MV-4-11 (cell line): ENCODE measurements at regions not wholly inside any gene's neighbourhood (a gene's known extent, or its start where the extent isn't known, plus 50 kb on each side); places are given as distances from the start of the nearest gene placed in this dataset.

ENCODE experiments used
- DNase-seq: peaks from one replicate; lab custom pipeline; 2025; lab: John Stamatoyannopoulos, UW

DNA sequence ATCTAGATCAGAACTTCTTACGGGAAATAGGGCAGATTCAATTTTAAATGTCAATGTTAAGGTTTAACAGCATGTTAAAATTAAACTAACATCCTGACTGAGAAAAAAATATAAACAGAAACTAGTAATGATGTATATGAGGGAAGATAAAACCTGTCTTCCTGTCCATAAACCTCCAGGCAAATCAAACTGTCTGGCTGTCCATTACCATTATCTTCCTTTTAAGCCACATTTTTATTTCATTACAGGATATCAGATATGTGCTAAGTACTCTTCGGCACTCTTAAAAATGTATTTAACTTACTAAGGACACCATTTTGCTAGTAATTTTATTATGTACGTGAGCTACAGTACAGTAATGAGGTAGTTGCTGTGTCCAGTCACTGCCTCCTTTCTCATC is 1461.7 kb upstream of the ALCAM start:
- no peak for DNase-seq

DNA sequence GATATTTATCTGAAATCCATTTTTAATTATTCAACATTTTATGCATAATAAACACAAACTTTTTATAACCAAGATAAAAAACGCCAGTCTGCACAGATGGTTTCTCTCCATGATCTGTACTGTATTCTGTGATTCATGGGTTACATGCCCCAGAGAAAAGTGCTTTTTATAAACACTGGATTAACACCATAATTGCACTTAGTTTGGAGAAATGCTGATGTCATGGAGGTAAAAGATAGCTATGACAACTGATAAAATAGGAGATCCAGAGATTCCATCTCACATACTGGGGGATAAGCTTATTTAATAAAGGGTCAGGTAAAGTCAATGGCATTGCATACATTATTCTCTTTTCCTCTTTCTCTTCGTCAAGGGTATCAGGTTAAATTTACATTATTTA is 1460.4 kb upstream of the ALCAM start:
- DNase-seq: no peak

DNA sequence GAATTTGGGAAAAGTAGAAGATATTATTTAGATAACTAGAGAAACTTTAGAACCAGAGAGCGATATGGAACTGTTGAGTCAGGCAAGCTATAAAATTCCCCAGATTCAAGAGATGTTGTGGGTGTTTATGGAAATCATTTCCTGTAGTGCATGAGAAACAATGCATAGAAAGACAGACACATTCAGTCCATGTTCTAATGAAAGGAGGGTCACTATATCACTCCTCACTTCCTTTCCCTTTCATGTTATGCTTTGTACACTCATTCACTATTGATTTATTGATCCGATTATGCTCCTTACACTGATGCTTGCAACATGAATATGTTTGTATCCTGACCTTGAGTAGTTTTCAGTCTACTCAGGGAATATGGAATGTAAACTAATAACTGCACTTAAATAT is 1459.9 kb upstream of the ALCAM start:
- no peak for DNase-seq

DNA sequence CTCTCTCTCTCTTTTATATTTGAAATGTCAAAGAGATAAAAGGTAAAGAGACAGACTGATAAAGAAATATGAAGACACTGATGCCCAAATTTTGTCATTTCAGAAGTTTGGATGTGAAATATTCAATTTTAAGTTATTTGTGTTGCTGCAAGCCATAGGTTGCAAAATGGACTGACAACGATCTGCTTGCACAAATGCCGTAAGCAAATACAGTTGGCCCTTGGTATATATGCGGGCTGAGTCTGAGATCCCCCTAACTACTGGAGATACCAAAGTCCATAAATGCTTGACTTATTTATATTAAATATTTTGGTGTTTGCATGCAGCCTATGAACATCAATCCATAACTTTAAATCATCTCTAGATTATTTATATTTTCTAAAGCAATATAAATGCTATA is 1459.1 kb upstream of the ALCAM start:
- DNase-seq: no peak

DNA sequence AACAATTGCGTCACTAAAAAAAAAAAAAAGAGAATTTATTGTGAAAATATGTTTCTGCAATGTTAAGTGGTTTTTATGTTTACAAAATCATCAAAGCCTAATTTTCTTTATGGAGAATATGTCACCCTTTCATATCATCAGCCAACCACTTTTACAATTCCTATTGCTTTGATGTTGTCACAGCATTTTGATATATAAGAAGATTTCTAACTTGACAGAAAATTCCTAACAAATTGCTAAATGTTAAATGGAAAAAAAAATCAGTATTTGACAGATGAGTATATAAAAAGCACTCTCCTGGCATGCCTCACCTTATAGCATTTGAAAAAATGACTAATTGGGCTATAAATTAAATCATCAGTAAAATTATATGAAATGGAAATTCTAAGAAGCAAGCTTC is 1457.3 kb upstream of the ALCAM start:
- no peak for DNase-seq

DNA sequence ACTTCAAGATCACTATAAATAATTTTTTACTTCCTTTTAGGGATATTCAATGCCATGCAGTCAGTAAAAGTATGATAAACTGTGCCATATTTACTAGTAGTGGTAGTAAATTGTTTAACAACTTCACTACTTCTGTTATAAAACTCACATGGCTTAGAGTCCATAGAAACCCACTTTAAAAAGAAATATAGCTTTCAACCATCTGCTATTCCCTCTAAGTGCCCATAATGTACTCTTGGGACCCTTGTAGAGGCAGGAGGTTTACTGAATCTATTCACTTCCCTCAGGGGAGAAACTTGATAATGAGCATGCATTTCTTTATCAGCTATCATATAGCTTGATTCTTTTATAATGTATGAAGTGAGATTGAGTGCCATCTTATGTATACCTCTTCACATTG is 1448.4 kb upstream of the ALCAM start:
- no peak for DNase-seq

DNA sequence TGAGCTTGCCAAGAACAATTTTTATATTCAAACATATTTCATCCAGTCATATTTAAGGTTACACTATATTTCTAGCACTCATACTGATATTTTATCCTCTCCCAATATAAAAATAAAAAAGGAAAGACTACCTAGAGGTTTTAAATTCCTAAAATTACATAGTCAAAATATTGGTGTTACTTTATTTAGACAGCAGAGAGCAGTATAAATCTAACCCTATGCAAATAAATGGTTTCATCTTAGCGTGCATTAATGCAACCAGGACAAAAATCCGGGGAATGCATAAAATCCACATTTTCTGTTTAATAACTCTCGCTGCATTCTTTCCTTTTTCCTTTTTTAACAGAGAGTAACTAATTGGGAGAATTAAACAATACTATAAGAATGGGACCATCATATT is 1447.4 kb upstream of the ALCAM start:
- DNase-seq: no peak

DNA sequence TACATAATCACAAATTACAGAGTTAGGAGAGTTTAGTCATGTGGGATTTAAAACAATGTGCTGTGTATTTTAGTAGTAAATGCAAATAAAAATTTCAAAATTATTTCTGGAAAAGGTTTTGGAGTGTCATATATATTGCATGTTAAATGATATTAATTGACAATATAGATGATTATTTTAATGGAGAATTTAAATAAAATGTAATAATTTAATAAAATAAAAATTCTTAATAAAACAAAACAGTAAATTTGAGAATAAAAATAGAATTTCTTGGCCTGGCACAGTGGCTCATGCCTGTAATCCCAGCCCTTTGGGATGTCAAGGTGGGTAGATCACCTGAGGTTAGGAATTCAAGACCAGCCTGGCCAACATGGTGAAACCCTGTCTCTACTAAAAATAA is 1442.8 kb upstream of the ALCAM start:
- no peak for DNase-seq

DNA sequence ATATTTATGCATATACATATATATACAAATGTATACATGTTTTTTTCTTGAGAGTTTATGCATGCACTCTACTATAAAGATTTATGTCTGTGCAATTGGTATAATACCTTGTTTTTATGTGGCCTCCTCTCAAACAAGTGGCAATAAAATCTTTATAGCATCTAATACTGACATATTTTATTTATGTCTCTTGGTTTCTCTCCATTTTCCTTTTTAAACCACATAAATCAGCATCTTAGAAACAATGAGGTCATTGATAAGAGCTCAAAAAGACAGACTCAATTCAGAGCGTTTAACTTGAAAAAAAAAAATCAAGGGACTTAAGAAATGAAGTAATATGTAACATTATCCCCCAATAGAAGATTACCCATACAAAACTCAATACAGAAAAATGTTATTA is 1442.2 kb upstream of the ALCAM start:
- no peak for DNase-seq

DNA sequence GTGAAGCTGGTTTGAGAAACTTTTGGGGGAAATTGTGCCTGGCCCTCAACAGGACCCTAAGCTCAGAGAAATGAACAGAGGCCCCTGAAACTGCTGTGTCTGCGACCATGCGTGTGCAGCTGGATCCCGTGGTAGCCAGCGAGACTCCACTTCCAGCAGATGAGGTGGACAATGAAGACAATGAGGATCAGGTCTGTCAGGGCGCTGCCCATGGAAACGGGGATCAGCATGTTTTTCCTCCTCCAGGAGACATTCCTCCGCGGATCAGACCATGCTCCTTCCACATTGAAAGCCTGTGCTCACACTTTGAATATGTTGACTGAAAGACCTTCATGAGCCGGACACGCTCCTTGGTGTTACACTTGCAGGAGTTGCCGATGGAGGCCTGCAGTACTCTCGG is 1439.8 kb upstream of the ALCAM start:
- DNase-seq: no peak

DNA sequence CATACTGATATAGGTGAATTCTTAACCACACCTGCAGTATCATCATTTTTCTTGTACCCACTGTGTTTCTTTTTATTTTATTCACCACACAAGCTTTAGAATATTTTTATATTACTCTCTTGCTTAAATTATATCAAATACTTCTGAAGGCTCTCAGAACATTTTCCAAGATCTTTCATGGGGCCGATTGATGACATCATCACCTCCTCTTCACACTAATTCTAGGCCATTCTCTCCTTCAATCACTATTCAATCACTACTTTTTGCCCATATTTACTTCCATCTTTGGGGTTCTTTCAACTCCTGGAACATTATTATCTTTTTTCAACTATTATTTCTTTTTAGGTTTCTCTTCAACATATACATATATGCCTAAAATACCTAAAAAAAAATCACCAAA is 1438.8 kb upstream of the ALCAM start:
- no peak for DNase-seq

DNA sequence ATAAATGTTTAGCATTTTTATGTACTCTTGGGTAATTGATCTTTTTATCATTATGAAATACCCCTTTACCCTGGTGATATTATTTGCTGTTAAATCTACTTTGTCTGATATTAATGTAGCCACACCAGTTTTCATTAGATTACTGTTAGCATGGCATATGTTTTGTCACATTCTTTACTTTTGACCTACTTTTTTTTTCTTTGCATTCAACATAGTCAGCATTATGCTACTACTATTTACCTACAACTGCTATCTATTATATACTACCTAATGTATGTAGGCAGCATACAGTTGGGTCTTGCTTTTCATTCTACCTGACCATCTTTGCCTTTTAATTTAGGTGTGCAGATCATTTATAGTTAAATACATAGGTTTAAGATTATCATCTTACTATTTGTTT is 1429.6 kb upstream of the ALCAM start:
- DNase-seq: no peak

DNA sequence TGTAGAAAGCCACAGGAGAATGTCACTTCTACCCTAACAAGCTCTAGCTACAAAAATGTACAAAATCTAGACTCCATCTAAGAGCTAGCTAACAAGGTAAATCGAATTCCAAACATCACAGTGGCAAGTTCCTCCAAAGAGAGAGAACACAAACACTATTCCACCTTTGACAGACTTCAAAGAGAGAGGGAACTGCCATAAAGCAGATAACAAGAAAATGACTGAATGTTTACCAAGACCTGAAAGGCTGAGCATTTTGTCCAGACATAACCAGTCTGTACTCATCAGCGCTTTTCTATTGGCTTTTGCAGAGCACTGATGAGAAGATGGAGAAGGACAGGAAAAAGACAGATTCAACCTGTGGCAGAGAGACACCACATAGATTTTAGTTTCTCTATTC is 1419.6 kb upstream of the ALCAM start:
- no peak for DNase-seq

DNA sequence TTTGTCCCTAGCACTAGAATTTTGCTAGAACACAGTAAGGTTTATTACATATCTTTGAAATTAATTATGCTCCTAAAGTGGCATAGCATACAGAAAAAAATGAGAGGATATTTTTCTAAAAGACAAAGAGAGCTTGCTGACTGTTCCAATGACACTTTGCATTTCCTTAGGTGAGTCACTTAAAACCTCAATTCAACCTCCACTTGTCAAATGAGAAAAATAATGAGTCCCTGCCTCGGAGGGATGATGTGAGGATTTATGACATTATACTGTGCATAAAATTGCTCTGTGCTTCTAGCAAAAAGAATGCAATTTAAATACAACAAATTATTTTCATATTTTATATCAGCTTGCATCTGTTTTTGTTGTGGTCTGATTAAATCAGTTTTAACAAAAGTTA is 1417.0 kb upstream of the ALCAM start:
- DNase-seq: no peak

DNA sequence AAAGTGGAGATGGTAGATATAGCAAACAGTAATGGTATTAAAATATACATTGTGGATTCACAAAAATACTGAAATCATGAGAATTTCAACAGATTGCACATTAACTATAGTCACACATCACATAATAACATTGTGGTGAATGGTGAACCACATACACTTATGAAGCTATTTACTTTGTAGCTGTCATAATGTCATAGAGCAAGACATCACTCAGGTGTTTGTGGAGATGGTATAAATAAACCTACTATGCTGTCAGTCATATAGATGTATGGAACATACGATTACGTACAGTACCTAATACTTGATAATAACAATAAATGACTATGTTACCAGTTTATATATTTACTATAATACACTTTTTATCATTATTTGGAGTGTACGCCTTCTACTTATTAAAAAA is 1416.0 kb upstream of the ALCAM start:
- no peak for DNase-seq

DNA sequence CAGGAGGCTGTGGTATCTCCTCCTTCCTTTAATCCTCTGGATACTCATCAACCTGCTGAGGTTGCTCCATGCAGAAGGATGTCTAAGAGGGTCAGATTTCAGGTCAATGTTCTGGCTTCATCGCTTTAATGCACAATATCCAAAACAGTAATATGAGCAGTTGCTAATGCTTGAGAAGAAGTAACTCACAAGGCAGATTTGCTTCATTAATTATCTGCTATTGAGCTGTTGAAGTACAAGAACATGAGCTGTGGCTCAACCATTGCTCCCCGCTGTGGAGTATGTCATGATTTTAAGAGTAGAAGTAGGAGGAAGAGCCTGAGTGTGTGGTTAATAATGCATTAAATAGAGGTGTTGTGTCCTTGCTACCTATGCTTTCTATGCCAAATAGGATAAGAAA is 1412.9 kb upstream of the ALCAM start:
- no peak for DNase-seq

DNA sequence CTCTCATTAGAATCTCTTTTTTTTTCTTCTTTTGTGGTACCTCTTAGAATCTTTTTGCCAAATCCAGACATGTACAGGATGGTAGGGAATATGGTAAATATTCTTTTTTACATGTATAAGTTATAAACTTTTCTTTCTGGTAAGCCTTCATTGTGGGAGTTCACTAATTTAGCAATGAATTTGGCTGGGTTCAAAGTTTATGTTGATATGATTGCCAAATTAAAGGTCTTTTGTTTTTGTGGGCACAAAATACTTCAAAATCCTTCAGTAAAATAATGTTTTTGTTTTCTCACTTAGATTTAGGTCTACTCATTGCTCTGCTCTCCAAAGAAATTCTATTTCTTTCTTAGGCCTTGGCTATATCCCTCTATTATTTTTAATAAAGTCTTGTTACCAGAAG is 1405.9 kb upstream of the ALCAM start:
- no peak for DNase-seq

DNA sequence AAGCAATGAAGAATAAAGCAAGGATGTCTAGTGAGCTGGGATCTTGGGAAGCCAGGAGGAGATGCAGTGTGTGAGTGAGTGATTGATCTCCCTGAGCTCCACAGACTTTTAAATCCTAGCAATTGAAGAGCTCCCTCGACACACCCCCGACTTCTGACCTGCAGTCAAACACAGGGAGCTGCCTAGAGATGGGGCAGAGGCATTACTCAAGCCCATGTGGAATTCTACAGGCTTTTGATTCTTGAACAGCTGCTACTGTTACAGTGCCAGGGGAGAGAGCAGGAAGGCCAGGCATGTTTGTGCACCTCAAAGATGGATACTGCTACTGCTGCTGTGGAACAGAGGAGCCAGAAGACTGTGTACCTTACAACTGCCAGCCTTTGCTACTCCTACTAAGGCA is 1403.1 kb upstream of the ALCAM start:
- DNase-seq: no peak

DNA sequence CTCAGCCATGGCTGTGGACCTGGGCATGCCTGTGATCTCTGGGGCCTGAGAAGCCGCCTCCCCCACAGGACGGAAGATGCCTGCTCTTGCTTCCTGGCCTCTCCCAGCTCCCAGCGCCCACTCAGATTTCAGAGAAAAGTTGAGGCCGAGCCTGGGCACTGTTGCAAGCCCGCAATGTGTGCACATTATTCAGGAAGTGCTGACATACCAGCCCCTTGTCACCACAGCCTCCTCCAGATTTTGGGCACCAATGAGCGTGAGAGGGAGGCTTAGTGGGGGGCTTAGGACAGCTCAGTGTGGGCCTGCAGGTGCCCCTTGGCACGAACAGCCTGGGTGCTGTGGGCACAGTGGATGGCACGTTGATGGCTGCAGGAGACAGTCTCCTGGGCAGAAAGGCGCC is 1400.9 kb upstream of the ALCAM start:
- DNase-seq: no peak

DNA sequence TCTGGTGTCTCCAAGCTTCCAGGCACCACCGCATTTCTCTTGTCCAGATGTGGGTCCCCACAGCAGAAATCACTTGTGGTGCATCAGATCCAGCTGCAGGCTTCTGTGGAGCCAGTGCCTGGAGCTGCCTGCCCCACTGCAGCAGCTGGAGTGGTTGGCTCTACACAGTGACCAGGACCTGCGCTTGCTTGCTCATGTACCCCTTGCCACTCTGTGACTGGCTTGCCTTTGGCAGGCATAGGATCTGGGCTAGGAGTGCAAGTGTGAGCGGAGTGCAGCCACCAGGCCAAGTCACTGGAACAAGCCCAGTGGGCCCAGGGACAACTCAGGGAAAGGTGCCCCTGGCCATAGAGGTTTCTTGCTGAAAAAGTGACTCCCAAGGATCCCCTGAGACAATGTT is 1400.0 kb upstream of the ALCAM start:
- no peak for DNase-seq

DNA sequence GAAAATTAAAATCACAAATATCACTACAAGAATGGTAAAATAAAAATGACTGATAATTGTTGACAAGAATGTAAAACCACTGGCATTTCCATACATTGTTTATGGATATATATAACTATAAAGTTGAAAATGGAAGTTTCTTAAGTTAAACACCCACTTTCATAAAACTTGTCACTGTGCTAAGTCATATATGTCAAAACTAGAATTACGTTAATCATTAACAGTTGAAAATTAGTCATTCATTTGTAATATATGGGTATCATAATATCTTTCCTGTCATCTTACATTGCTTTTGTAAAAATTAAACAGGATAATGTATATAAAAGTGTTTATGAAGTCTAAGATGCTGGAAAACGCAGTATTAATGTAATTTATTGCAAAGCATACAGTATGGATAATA is 1398.6 kb upstream of the ALCAM start:
- no peak for DNase-seq

DNA sequence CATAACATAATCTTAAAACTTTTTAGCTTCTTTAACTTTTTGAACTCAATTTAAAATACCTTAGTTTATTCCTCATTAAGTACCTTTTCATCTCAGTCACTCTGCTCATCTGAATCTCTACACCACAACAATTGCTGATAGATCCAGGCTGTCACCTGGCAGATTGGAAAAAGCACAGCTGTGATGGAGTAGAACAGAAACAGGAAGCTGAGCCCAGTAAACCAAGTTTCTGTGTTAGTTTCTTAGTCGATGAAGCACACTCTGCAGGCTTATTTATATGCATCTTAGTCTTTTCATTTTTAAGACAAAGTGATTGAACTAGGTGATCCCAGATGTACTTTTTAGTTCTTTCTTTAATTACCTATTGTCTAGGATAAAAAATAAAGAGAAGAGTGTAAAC is 1398.0 kb upstream of the ALCAM start:
- no peak for DNase-seq

DNA sequence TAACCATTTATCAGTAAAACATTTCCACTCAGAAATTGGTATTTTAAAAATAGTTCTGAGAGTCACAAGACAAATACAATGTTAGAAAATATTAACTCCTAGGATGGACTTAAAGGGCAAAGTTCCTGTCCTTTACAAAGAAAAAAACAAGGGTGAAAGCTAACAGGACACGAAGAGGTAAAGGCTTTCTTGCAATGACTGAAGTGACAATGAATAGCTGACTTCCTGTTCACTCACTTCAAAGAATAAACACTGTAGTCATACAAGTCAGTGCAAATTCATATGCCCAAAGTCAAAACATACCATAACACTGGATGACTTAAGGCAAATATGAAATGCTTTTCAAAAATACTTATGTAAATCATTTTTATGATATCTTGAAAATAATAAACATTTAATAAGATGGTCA is 1389.8 kb upstream of the ALCAM start:
- no peak for DNase-seq

DNA sequence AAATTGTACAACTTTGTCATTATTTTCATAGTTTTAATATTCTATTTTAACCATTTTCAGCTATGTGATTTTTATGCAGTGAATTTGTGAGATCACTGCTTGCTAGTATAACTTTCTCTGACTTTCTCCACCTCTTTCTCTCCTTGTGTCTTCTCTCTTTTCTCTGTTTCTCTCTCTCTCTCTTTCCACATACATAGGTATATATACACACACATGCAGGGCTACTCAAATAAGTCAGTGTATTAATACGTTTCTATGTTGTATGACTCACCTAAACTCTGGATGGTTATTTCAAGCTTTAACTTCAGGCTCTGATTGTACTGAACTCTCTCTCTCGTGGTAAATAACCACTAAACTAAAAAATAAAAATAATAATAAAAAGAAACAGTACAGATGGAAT is 1389.3 kb upstream of the ALCAM start:
- no peak for DNase-seq

DNA sequence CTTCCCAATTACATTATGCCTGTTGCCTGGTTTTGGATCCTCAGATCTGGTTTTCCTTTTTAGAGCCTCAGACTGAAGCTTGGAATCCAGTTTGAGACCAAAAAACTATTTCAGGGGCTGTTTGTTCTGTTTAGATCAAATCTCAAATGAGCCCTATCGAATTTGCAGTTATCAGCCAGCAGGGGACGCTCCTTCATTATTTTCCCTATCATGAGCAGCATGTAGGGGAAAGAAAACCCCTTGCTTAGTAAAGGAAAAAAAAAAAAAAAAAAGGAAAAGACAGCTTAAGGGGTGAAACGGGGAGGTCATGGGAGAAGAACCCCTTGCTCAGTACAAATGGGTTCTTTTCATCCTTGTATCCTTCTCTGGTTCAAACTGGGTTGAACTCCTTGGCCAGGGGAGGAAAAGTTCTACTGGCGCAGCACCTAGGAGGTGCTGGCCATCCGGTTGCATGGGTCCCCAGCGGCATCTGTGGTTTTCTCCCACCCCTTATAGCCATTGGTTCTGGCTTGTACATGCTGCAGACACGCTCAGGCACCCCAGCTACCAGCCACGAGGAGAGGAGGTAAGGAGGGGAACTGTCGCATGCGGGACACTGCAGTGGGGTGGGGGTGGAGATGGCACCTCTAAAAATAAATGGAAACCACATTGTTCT is 1375.1 kb upstream of the ALCAM start:
- no peak for DNase-seq
